KMS-11 (cell line): ENCODE measurements at regions not wholly inside any gene's neighbourhood (a gene's known extent, or its start where the extent isn't known, plus 50 kb on each side); places are given as distances from the start of the nearest gene placed in this dataset.

Experiments used
- H2AFZ ChIP-seq: fragments of 200-600 bp; sonication (generic); 2 replicates; pipeline ENCODE4 v1.6.1; 2016; ENCODE audit warnings: antibody characterized with exemption, mixed run types, low read depth
- H3K27ac ChIP-seq: fragments of 200-600 bp; sonication (generic); 2 replicates; pipeline ENCODE4 v1.6.1; 2016; ENCODE audit warnings: mild to moderate bottlenecking, mixed run types
- H3K27me3 ChIP-seq: fragments of 200-600 bp; sonication (generic); 2 replicates; pipeline ENCODE4 v1.6.1; 2017; ENCODE audit warnings: mild to moderate bottlenecking, low read depth, mixed run types, moderate library complexity; ENCODE audit not compliant: insufficient read depth
- H3K36me3 ChIP-seq: fragments of 200-600 bp; sonication (generic); 2 replicates; pipeline ENCODE4 v1.6.1; 2017; ENCODE audit warnings: mild to moderate bottlenecking, mixed run types; ENCODE audit not compliant: insufficient read depth
- H3K4me1 ChIP-seq: fragments of 200-600 bp; sonication (generic); 2 replicates; pipeline ENCODE4 v1.6.1; 2016; ENCODE audit warnings: mild to moderate bottlenecking, low read depth, mixed run types; ENCODE audit not compliant: poor library complexity, severe bottlenecking
- H3K4me2 ChIP-seq: fragments of 200-600 bp; sonication (generic); 2 replicates; pipeline ENCODE4 v1.7.0; 2016; ENCODE audit warnings: mild to moderate bottlenecking, mixed run types
- H3K4me3 ChIP-seq: fragments of 200-600 bp; sonication (generic); IDR thresholded peaks from 2 replicates; pipeline ENCODE4 v1.6.1; 2017; ENCODE audit warnings: low read depth, low read length, mixed read lengths; ENCODE audit not compliant: insufficient read depth
- H3K79me2 ChIP-seq: fragments of 200-600 bp; sonication (generic); 2 replicates; pipeline ENCODE4 v1.6.1; 2016; ENCODE audit warnings: low read depth, mixed run types; ENCODE audit not compliant: insufficient read depth
- H3K9ac ChIP-seq: fragments of 200-600 bp; sonication (generic); 2 replicates; pipeline ENCODE4 v1.6.1; 2016; ENCODE audit warnings: mild to moderate bottlenecking, mixed run types
- H4K20me1 ChIP-seq: fragments of 200-600 bp; sonication (generic); 2 replicates; pipeline ENCODE4 v1.6.1; 2016; ENCODE audit warnings: mild to moderate bottlenecking, mixed run types; ENCODE audit not compliant: insufficient read depth
- TF ChIP-seq, protein P1 (sequence below): fragments of 200-600 bp; sonication (generic); conservative IDR thresholded peaks from 2 replicates; pipeline ENCODE4 v1.6.1; 2017; ENCODE audit warnings: low read depth, mild to moderate bottlenecking, antibody characterized with exemption, low read length, moderate library complexity, mixed read lengths

- no peak overlapping the region for H3K9ac ChIP-seq
- H3K27ac ChIP-seq, result no peak overlapping the region
- no peak overlapping the region for H3K4me2 ChIP-seq
- H3K4me3 ChIP-seq, result no peak overlapping the region
- TF ChIP-seq, protein P1, sequence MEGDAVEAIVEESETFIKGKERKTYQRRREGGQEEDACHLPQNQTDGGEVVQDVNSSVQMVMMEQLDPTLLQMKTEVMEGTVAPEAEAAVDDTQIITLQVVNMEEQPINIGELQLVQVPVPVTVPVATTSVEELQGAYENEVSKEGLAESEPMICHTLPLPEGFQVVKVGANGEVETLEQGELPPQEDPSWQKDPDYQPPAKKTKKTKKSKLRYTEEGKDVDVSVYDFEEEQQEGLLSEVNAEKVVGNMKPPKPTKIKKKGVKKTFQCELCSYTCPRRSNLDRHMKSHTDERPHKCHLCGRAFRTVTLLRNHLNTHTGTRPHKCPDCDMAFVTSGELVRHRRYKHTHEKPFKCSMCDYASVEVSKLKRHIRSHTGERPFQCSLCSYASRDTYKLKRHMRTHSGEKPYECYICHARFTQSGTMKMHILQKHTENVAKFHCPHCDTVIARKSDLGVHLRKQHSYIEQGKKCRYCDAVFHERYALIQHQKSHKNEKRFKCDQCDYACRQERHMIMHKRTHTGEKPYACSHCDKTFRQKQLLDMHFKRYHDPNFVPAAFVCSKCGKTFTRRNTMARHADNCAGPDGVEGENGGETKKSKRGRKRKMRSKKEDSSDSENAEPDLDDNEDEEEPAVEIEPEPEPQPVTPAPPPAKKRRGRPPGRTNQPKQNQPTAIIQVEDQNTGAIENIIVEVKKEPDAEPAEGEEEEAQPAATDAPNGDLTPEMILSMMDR, result no peak
- H2AFZ ChIP-seq, result no peak overlapping the region
- H4K20me1 ChIP-seq, result no peaks in the 10 kb centered on the region
- H3K4me1 ChIP-seq, result no peaks in the 10 kb centered on the region
- no peaks in the 10 kb centered on the region for H3K79me2 ChIP-seq
- no peaks in the 10 kb centered on the region for H3K27me3 ChIP-seq
- H3K36me3 ChIP-seq, result no peaks in the 10 kb centered on the region
Observed at GRCh38 chr4:14667624-14668151, 334.6 kb upstream of the CPEB2 start.

- Histone ChIP-seq H3K4me2 (no peak overlapping the region), H3K36me3 (no peaks in the 10 kb centered on the region), H3K27ac (no peak overlapping the region), H3K27me3 (no peaks in the 10 kb centered on the region), H2AFZ (no peak overlapping the region), H4K20me1 (no peaks in the 10 kb centered on the region), H3K79me2 (no peaks in the 10 kb centered on the region), H3K9ac (no peak overlapping the region), H3K4me1 (no peaks in the 10 kb centered on the region), H3K4me3 (no peak overlapping the region)
- TF ChIP-seq, protein P1, result no peak
Observed at GRCh38 chr4:14668296-14668695, 334.0 kb upstream of the CPEB2 start.

DNA sequence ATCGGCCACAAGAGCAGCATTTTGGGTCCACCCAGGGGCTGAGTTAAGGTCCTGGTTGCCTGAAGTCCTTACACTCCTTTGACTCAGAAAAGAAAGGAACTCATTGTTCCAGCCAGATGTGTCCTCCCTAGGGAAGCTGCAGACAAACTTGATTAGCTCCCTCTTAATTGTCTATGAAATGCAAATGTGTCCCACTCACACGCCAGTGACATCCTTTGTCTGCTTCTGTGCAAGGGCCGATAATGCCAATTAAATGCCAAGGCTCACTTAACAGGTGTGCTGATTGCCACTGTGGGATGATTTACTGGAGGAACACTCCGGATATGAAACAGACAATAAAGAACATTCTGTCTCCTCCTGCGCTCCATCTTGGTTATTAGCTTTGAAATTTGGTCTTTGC is 332.9 kb upstream of the CPEB2 start:
- Histone ChIP-seq H3K4me1 (no peaks in the 10 kb centered on the region), H3K27me3 (no peaks in the 10 kb centered on the region), H3K4me2 (no peak overlapping the region), H3K36me3 (no peaks in the 10 kb centered on the region), H4K20me1 (no peaks in the 10 kb centered on the region), H3K9ac (no peak overlapping the region), H2AFZ (no peak overlapping the region), H3K27ac (no peak overlapping the region), H3K4me3 (no peak overlapping the region), H3K79me2 (no peaks in the 10 kb centered on the region)
- TF ChIP-seq, protein P1, result no peak

- Histone ChIP-seq H3K4me1 (no peaks in the 10 kb centered on the region), H3K27ac (no peak overlapping the region), H4K20me1 (no peaks in the 10 kb centered on the region), H3K4me3 (no peak overlapping the region), H2AFZ (no peak overlapping the region), H3K9ac (no peak overlapping the region), H3K4me2 (no peak overlapping the region), H3K79me2 (no peaks in the 10 kb centered on the region), H3K27me3 (no peaks in the 10 kb centered on the region), H3K36me3 (no peaks in the 10 kb centered on the region)
- TF ChIP-seq, protein P1, result no peak
Observed at GRCh38 chr4:14671146-14671545, 331.1 kb upstream of the CPEB2 start.
